GM21360 (cell line): ENCODE measurements at regions not wholly inside any gene's neighbourhood (a gene's known extent, or its start where the extent isn't known, plus 50 kb on each side); places are given as distances from the start of the nearest gene placed in this dataset.
"Not testable (repeated sequence)": the region's sequence is repeated elsewhere in the genome, so short reads cannot be mapped to it uniquely, and the experiment has no call there.

ENCODE experiments used
- ATAC-seq: cut with Tn5 transposase; IDR thresholded peaks from one replicate; pipeline ENCODE4 v1.9.1; 2021; ENCODE audit warnings: mild to moderate bottlenecking, moderate library complexity; ENCODE audit not compliant: unreplicated experiment

DNA sequence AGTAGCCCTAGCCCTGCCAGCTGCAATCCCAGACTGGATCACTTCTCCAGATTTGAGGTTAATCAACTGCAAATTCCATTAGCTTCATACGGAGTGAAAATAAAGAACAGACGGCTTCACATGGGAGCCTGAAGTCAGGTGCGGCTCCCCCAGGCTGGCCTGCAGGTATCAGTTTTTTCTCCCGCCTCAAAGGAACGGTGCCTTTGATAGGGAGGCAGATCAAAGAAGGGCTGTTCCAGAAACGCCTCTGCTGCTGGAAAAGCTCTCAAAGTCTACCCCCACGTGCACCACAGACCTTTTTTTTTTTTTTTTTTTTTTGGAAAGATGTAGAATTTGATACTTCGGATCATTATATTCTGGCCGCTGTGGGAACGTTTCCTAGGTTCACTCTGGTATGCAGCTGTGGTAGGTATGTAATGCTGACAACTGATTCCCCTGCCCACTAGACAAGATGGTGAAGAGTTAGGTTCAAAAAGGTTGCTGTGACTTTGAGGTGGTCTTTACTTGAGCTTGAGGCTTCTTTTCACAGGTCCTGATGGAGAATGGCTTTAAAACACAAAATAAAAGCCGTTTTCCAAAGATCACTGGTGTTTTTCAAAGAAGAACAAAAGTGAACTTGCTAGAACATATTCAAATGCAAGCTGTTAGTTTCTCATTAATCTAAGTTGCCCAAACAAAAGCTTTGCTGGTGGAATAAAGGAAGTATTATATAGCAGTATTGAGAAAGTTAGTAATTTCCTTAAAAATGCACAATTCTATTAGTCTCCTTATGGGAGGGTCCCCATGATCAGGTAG is 189.0 kb upstream of the NFIA start:
- no peak for ATAC-seq

- ATAC-seq: no peak
These were observed 190.6 kb upstream of the NFIA start for GRCh38 chr1:60891765-60892164.

GRCh38 chr1:60891281-60891680 is 191.1 kb upstream of the NFIA start:
- no peak for ATAC-seq

GRCh38 chr1:60890664-60891063 is 191.7 kb upstream of the NFIA start:
- ATAC-seq: no peak

GRCh38 chr1:60889709-60890108 is 192.7 kb upstream of the NFIA start:
- ATAC-seq: no peak

GRCh38 chr1:60888126-60888525 is 194.2 kb upstream of the NFIA start:
- no peak for ATAC-seq

DNA sequence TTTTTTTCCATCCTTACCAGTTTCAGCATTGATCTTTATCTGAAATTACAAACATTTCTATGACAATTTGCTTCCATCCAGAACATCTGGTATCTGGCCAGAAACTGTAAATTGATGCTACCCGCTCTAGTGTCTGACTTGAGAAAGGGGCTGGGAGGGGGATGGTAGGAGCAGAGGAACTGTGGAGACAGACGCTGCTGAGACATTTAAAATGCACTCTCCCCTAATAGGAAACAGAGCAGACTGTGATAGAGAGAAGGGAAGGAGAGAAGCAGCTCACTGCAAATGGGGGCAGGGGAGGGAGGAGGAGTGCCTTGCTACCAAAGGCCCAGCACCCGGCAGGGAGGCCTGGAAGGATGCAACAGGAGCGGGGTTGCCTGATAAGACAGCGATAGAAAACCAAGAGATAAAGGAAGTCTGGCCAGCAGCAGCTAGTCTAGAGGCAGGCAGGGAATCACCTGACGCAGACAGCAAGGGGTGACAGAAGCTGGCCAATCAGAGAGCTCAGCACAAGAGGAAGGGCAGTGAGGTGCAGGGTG is 195.5 kb upstream of the NFIA start:
- ATAC-seq: no peak

DNA sequence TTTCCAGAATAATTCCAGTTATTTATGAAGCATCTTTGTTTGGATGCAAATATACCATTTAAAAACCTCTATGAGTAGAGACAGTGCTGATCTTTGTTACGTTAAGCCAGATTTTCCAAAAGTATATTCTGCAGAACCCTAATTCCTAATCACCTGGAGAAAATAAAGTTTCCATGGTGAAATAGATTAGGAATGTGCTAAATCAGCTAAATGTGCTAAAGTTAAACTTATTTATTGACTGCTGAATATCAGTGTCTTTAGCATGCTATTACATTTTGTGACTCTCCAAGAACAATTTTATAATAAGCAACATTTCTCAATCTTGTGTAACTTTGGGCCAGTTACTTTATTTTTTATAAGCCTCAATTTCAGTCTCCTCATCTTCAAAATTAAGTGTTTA is 196.3 kb upstream of the NFIA start:
- no peak for ATAC-seq

- no peak for ATAC-seq
These were observed 202.2 kb upstream of the NFIA start for GRCh38 chr1:60880202-60880601.

DNA sequence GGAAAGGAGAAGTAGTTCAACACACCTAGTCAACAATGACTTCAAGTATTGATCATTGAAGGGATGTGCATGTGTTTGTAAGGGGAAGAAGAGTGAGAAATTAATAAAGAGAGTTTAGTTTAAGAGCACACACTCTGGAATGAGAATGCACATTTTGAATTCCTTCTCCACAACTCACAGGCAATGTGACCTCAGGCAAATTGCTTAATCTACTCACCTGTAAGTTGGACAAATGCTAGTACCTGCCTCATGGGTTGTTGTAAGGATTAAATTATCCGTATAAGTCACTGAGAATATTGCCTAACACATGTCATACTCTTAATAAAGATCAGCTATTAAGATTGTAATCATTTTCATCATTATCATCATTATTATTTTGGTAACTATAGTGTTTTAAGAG is 204.0 kb upstream of the NFIA start:
- ATAC-seq: no peak

DNA sequence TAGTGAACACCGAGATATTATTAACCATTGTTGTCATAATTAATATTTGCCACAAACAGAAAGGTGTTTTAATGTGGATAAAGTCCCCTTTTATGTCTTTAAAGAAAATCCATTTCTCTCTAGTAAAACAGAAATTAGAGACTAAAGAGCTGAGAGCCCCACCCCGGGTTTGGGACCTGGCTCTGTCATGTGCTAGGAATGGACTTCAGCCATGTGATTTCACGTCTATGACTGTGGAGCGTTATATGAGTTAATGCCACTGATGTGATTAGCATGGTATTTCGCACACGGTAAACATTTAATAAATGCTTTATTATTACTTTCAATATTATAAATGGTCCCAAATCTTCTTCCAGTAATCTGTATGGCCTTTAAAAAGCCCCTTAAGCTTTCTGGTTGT is 205.0 kb upstream of the NFIA start:
- ATAC-seq: no peak

DNA sequence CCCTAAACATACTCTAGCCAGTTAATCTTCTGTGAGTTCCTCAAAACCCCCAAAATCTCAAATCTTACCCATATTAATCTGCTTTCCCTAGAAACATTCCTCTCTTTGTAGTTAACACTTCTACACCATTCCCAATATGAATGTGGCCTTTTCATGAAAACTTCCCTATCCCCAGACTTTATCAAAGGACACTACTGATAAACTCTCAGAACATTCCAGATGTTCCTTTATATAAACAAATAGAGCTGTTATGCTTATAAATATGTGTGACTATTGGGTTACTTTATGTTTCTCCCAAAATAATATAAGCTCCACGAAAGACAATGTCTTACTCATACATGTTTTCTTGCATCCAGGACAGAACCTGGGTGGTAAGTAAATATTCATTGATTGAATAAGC is 205.4 kb upstream of the NFIA start:
- ATAC-seq: no peak

- ATAC-seq: no peak
These were observed 207.2 kb upstream of the NFIA start for GRCh38 chr1:60875138-60875537.

- no peak for ATAC-seq
These were observed 207.6 kb upstream of the NFIA start for GRCh38 chr1:60874718-60875117.

GRCh38 chr1:60873396-60873795 is 209.0 kb upstream of the NFIA start:
- ATAC-seq: not testable (repeated sequence)

- ATAC-seq: no peak
These were observed 209.8 kb upstream of the NFIA start for GRCh38 chr1:60872426-60873054.

GRCh38 chr1:60870269-60870865 is 212.0 kb upstream of the NFIA start:
- ATAC-seq: no peak

DNA sequence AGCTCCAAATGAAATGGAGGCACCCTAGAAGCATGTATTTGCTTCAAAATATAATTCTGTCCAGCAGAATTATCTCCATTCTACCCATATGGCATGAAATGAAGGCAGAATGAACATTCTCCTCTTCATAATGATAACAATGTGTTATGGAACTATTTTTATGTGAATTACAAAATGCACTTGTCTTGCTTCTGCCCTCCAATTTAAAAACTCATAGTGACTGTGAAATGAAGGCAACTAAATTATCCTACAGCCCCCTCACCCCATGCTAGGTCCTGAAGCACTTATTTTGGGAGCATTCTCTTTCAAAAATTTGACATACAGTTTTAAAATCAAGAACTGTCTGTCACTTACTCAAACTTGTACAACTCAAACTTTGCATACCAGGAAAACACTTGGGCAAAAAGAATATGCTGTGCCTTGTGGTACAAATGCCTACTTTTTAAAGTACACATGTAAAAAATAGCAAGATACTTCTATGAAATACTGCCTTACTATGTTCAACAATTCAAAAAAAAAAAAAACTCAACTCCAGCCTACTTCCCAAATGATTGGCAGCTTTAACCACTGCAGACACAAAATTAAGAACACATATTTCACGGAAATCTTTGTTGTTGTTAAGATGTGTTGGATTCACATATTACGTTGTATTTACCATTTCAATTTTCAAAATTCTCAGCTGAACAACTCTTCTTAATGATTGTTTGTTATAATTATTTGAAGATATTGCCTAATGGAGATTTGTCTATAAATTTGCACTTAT is 213.3 kb upstream of the NFIA start:
- no peak for ATAC-seq

DNA sequence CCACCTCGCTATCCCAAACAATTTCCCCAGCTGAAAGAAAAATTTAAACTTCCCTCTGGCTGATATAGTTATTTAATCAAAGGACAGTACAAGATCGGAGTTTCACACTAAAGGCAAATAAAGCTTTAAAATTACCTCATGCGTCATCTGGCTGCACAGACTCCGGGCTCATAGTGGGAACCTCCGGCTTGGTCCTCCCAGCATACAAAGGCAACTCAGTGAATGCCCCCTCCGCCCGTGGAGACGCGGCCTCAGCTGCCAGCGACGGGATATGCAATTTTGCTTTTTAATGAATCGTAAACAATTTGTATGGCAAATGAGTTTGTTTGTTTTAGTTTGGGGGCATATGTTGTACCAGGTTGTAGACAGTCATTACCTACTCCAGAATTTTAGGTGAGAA is 214.6 kb upstream of the NFIA start:
- no peak for ATAC-seq

GRCh38 chr1:60866917-60867531 is 215.3 kb upstream of the NFIA start:
- ATAC-seq: no peak
